Ectodermal cell (in vitro differentiated cells): ENCODE measurements at regions not wholly inside any gene's neighbourhood (a gene's known extent, or its start where the extent isn't known, plus 50 kb on each side); places are given as distances from the start of the nearest gene placed in this dataset.
"Not testable (repeated sequence)": the region's sequence is repeated elsewhere in the genome, so short reads cannot be mapped to it uniquely, and the experiment has no call there.

Source experiments
- H3K27ac ChIP-seq: 2 replicates; pipeline ENCODE4 v1.7.0; 2013; ENCODE audit warnings: mild to moderate bottlenecking, low read depth, low read length; ENCODE audit not compliant: insufficient read depth, poor library complexity, severe bottlenecking
- H3K27me3 ChIP-seq: 2 replicates; pipeline ENCODE4 v1.7.0; 2013; ENCODE audit warnings: mild to moderate bottlenecking, low read length; ENCODE audit not compliant: insufficient read depth, control insufficient read depth, poor library complexity, severe bottlenecking
- H3K36me3 ChIP-seq: one replicate; pipeline ENCODE4 v1.7.0; 2013; ENCODE audit warnings: low read length; ENCODE audit not compliant: control insufficient read depth, insufficient read depth
- H3K4me1 ChIP-seq: one replicate; pipeline ENCODE4 v1.7.0; 2013; ENCODE audit warnings: low read length; ENCODE audit not compliant: control insufficient read depth, insufficient read depth
- H3K4me3 ChIP-seq: 2 replicates; pipeline ENCODE4 v1.7.0; 2013; ENCODE audit warnings: low read depth, low read length, control low read depth; ENCODE audit not compliant: insufficient read depth
- H3K9me3 ChIP-seq: 2 replicates; pipeline ENCODE4 v1.7.0; 2013; ENCODE audit warnings: mild to moderate bottlenecking, low read length, moderate library complexity; ENCODE audit not compliant: control insufficient read depth
- WGBS, 2 experiments: methylation state at CpG; one replicate each; pipeline ENCODE4 v1.1.7; 2013; ENCODE audit warnings: missing lambda C conversion rate in 2 of 2; 5-methylcytosine and 5-hydroxymethylcytosine counted together

GRCh38 chr5:23412515-23412914 lies 94.9 kb upstream of the PRDM9 start:
- WGBS, 2 experiments = 75 to 81% methylated on average over 3 of the region's 3 CpGs
- no peaks in the 10 kb centered on the region for H3K4me1 ChIP-seq

DNA sequence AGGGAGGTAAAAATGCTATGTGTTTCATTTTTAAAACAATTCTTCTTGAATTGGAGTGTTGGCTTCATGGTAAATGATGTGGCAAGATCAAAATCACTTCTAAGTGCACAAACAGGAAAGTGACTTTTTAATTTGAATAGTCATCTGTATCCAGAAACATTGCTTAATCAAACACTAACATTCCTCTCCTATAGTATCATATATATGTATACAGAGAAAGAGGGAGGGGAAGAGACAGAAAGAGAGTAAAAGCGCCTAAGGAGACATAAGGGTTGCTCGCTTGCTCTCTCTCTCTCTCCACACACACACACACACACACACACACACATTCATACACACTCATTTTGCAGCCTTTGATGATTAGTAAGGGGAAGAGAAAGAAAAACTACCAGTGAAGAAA lies 95.4 kb upstream of the PRDM9 start:
- Histone ChIP-seq H3K27me3 (no peaks in the 10 kb centered on the region), H3K9me3 (no peaks in the 10 kb centered on the region), H3K4me3 (no peak overlapping the region), H3K36me3 (no peaks in the 10 kb centered on the region), H3K4me1 (no peaks in the 10 kb centered on the region), H3K27ac (no peak overlapping the region)
- WGBS, 2 experiments = no CpG with 5 or more reads among the region's 2 CpGs

More at GRCh38 chr5:23412515-23412914, 94.9 kb upstream of the PRDM9 start:
- H3K9me3 ChIP-seq = no peaks in the 10 kb centered on the region
- H3K4me3 ChIP-seq = no peak overlapping the region
- no peaks in the 10 kb centered on the region for H3K27me3 ChIP-seq
- no peak overlapping the region for H3K27ac ChIP-seq
- no peaks in the 10 kb centered on the region for H3K36me3 ChIP-seq

DNA sequence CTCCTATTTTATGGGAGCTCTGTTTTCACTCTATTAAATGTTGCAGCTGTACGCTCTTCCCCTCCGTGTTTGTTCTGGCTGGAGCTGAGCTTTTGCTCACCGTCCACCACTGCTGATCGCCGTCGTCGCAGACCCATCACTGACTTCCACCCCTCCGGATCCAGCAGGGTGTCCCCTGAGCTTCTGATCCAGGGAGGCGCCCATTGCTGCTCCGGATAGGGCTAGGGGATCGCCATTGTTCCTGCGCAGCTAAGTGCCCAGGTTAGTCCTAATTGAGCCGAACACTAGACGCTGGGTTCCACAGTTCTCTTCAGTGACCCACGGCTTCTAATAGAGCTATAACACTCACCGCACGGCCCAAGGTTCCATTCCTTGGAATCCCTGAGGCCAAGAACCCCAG lies 96.2 kb upstream of the PRDM9 start:
- Histone ChIP-seq H3K27me3 (no peaks in the 10 kb centered on the region), H3K4me3 (no peak overlapping the region), H3K36me3 (no peaks in the 10 kb centered on the region), H3K4me1 (no peaks in the 10 kb centered on the region), H3K9me3 (no peaks in the 10 kb centered on the region), H3K27ac (no peak overlapping the region)
- WGBS, 2 experiments = 91 to 93% methylated on average over 17 of the region's 17 CpGs

DNA sequence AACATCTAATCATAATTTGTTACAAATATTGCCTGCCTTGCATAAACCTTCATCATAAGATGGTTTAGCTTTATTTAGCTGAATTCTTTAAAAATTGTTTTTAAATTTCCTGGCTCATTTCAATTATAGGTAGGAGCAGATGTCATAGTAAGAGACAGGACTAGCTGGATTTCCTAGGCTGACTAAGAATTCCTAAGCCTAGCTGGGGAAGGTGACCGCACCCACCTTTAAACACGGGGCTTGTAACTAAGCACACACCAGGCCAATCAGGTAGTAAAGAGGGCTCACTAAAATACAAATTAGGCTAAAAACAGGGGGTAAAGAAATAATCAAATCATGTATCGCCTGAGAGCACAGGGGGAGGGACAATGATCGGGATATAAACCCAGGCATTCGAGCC lies 96.6 kb upstream of the PRDM9 start:
- not testable (repeated sequence) for H3K4me1 ChIP-seq, H3K27me3 ChIP-seq, H3K27ac ChIP-seq, H3K4me3 ChIP-seq, H3K36me3 ChIP-seq, H3K9me3 ChIP-seq
- WGBS, 2 experiments = 94 to 96% methylated on average over 5 of the region's 5 CpGs

- no peaks in the 10 kb centered on the region for H3K27me3 ChIP-seq
- H3K27ac ChIP-seq = no peak overlapping the region
- H3K4me1 ChIP-seq = no peaks in the 10 kb centered on the region
- H3K36me3 ChIP-seq = no peaks in the 10 kb centered on the region
- WGBS, 2 experiments = 89 to 94% methylated on average over 2 of the region's 3 CpGs
- no peaks in the 10 kb centered on the region for H3K9me3 ChIP-seq
- H3K4me3 ChIP-seq = no peak overlapping the region
Observed at GRCh38 chr5:23405316-23406068, 101.9 kb upstream of the PRDM9 start.

DNA sequence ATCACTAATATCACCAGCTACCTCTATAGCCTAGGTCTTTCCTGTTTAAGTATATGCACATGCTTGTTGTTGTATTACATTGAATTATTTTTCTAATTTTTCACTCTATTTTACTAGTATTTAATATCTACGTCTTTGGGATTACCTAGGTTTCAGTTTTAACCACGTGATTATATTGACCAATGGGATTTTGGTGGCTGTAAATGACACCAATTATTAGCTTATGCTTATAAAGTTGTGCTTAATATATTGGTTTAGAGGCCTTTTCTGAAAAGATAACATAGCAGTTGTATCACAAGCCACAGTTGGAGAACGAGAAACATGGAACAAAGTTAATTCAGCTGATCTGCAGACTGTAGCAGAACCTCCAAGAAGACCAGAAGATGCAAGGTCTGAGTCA lies 104.8 kb upstream of the PRDM9 start:
- H3K27ac ChIP-seq = no peak overlapping the region
- no peak overlapping the region for H3K4me3 ChIP-seq
- 95 to 100% methylated on average over 2 to 3 of the region's 3 CpGs for WGBS, 2 experiments
- H3K27me3 ChIP-seq = no peaks in the 10 kb centered on the region
- no peaks in the 10 kb centered on the region for H3K9me3 ChIP-seq
- H3K4me1 ChIP-seq = no peaks in the 10 kb centered on the region
- no peaks in the 10 kb centered on the region for H3K36me3 ChIP-seq

DNA sequence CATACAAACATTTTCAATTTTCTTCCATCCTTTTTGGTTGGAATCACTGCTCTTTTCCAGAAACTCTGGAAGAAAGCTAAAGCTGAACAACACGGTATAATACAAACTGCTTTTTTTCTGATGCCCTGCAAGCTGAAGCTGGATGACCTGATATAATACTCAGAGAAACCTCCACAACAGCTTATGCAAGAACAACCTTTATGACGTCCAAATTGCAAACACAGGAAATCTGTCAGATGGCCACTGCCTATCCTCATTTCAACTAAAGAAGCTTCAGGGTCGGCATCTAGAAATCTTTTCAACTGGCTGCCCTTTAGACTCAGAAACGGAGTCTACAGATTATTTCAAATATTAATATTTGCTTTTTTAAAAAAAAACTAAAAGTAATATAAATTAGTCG lies 106.5 kb upstream of the PRDM9 start:
- Histone ChIP-seq H3K27me3 (no peaks in the 10 kb centered on the region), H3K36me3 (no peaks in the 10 kb centered on the region), H3K4me1 (no peaks in the 10 kb centered on the region), H3K27ac (no peak overlapping the region), H3K4me3 (no peak overlapping the region), H3K9me3 (no peaks in the 10 kb centered on the region)
- WGBS, 2 experiments = 93 to 94% methylated on average over 3 of the region's 5 CpGs

GRCh38 chr5:23396346-23396745 lies 111.1 kb upstream of the PRDM9 start:
- H3K4me1 ChIP-seq = no peaks in the 10 kb centered on the region
- WGBS, 2 experiments = 75 to 100% methylated on average over 1 to 2 of the region's 2 CpGs
- H3K27ac ChIP-seq = no peak overlapping the region
- no peaks in the 10 kb centered on the region for H3K9me3 ChIP-seq
- H3K36me3 ChIP-seq = no peaks in the 10 kb centered on the region
- no peaks in the 10 kb centered on the region for H3K27me3 ChIP-seq
- H3K4me3 ChIP-seq = no peak overlapping the region

DNA sequence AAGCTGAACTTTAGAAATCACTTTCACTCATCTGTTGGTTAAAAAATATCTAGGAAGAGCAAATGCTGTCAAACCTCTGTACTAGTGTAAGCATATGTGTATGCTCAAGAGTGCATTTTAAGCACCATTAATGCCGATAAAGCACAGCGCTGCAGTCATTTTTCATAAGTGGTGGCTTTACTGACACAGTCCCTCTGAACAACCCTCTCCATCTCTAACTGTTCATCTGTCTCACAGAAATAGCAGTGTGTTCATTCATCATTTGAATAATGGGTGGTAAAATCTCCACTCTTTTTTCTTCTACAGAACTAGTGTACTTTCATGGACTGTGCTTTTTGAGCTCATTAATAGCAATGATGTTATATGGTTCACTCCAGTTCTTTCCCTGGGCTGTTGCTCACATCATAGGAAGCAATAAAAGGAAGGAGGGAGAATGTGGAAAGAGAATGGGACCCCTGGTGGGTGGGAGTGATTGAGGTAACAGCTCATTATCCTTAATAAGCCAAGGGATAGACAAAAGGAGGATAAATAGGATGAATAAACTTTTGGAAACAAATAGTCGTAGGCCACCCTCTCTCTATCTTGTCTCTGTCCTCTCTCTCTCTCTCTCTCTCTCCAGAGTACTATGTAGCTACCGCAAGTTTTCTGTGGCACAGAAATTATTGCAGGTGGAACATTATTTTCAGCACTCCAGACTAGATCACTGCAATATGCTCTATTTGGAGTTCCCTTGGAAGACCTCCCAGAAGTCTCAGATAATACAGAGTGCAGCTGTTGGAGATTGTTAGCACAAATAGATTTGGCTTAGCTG lies 117.9 kb upstream of the PRDM9 start:
- no peaks in the 10 kb centered on the region for H3K27me3 ChIP-seq
- no peak overlapping the region for H3K4me3 ChIP-seq
- H3K4me1 ChIP-seq = peaks cover 6% of the 10 kb centered on the region
- WGBS, 2 experiments = 68 to 69% methylated on average over 4 of the region's 4 CpGs
- no peak overlapping the region for H3K27ac ChIP-seq
- no peaks in the 10 kb centered on the region for H3K36me3 ChIP-seq
- no peaks in the 10 kb centered on the region for H3K9me3 ChIP-seq

GRCh38 chr5:23385036-23385435 lies 122.4 kb upstream of the PRDM9 start:
- H3K9me3 ChIP-seq = no peaks in the 10 kb centered on the region
- WGBS, 2 experiments = 92 to 100% methylated on average over 1 of the region's 1 CpG
- no peaks in the 10 kb centered on the region for H3K27me3 ChIP-seq
- H3K4me3 ChIP-seq = no peak overlapping the region
- no peak overlapping the region for H3K27ac ChIP-seq
- H3K36me3 ChIP-seq = no peaks in the 10 kb centered on the region
- peaks cover 6% of the 10 kb centered on the region for H3K4me1 ChIP-seq
